WI38 (cell line): ENCODE measurements at regions not wholly inside any gene's neighbourhood (a gene's known extent, or its start where the extent isn't known, plus 50 kb on each side); places are given as distances from the start of the nearest gene placed in this dataset.

Experiments used
- H3K4me3 ChIP-seq: 2 replicates; pipeline ENCODE4 v1.5.1; 2011; ENCODE audit warnings: low read depth, mild to moderate bottlenecking, control low read depth, low read length
- TF ChIP-seq, protein P1 (sequence below): IDR thresholded peaks from 2 replicates; pipeline ENCODE4 v1.5.1; 2012; ENCODE audit warnings: low read depth, mild to moderate bottlenecking, control low read depth, low read length

DNA sequence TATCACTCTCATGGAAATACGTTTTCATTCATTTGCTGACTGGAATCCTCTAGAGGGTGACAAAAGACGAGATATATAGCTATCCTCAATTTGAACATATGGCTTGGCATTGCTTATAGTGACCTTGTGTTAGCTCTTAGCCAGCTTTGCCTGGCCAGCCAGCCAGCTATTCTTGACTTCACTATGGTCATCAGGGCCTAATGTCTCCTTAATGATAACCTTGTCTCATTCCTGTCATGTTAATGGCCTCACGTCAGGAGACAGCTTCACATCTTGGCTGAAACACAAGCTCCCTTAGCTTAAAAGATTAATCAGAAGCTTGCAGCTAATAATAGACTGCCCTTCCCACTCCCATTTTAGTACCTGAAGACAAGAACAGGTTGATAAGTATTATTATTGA is 1517.5 kb upstream of the PIK3C3 start:
- no peak overlapping the region for H3K4me3 ChIP-seq
- TF ChIP-seq, protein P1, sequence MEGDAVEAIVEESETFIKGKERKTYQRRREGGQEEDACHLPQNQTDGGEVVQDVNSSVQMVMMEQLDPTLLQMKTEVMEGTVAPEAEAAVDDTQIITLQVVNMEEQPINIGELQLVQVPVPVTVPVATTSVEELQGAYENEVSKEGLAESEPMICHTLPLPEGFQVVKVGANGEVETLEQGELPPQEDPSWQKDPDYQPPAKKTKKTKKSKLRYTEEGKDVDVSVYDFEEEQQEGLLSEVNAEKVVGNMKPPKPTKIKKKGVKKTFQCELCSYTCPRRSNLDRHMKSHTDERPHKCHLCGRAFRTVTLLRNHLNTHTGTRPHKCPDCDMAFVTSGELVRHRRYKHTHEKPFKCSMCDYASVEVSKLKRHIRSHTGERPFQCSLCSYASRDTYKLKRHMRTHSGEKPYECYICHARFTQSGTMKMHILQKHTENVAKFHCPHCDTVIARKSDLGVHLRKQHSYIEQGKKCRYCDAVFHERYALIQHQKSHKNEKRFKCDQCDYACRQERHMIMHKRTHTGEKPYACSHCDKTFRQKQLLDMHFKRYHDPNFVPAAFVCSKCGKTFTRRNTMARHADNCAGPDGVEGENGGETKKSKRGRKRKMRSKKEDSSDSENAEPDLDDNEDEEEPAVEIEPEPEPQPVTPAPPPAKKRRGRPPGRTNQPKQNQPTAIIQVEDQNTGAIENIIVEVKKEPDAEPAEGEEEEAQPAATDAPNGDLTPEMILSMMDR: no peak

- no peak overlapping the region for H3K4me3 ChIP-seq
- TF ChIP-seq, protein P1: no peak
Measured at GRCh38 chr18:40431071-40431985, 1523.7 kb upstream of the PIK3C3 start.

GRCh38 chr18:40423291-40423690 is 1531.7 kb upstream of the PIK3C3 start:
- H3K4me3 ChIP-seq: no peak overlapping the region
- TF ChIP-seq, protein P1: no peak

DNA sequence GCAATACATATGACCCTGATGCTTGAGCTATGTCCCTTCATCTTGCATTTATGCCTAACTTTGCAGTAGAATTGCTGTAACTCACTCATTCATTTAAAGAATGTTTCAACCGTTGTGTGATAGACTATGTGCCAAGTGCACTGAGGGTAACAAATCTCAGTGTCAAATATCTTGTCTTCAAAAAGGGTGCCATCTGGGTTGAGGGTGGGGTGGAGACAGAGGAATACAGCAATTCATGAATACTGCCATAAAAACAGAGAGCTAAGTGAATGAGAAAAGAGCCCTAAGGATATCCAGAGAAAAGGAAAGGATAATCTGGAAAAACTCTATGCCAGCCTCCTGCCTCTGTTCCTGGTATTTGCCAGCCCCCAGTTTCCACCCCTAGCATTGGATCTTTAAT is 1534.4 kb upstream of the PIK3C3 start:
- no peak overlapping the region for H3K4me3 ChIP-seq
- TF ChIP-seq, protein P1: no peak

GRCh38 chr18:40417501-40417900 is 1537.5 kb upstream of the PIK3C3 start:
- no peak overlapping the region for H3K4me3 ChIP-seq
- TF ChIP-seq, protein P1: no peak

DNA sequence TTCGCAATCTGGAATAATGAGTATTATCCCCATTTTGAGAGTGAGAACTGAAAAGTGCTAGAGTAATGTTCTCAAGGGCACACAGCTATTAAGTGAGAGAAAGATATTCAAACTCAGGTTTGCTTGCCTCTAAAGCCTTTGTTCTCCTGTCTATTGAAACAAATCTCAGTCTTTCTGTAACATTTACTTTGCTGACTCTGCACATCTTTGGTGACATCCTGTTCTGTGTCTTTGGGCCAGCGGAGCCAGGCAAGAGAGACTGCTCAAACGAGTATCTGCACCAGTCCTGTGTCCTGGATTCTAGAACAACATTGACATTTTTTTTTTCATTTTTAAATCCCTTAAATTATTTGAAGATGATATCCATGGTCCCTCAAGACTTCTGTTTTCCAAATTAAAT is 1539.2 kb upstream of the PIK3C3 start:
- TF ChIP-seq, protein P1: no peak
- H3K4me3 ChIP-seq: no peak overlapping the region

DNA sequence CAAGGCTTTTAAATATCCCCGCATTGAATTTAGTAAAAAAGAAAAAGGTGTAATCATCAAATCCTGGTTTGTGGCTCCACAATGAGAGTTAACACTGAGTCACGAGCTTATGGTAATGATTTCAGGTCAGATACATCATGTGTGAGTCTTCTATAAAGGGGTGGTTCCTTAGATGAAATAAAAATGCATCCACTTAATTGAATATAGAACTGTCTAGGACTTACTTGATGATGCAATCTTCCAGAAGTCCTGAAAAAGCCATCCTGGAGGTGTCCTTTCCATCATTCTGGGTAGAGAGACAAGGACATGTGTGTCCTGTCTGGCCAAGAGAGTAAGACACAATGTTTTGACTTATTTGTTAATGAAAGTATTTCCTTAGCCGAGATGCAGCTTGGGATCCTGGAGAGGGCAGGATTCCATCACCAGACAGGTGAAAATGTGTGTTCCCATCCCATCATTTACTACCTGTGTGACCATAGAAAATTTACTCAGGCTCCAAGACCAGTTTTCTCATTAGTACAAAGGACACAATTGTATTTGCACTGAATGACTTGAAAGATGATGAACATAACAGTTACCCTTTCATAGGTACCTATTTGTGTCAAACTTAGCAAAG is 1539.8 kb upstream of the PIK3C3 start:
- H3K4me3 ChIP-seq: no peak overlapping the region
- TF ChIP-seq, protein P1: no peak
